ENCODE measurements at regions not wholly inside any gene's neighbourhood (a gene's known extent, or its start where the extent isn't known, plus 50 kb on each side); places are given as distances from the start of the nearest gene placed in this dataset.
"Not testable (repeated sequence)": the region's sequence is repeated elsewhere in the genome, so short reads cannot be mapped to it uniquely, and the experiment has no call there.

GRCh38 chr3:153378366-153378765 is 216.3 kb downstream of the RAP2B start:
- not testable (repeated sequence) for ATAC-seq; H3K9me3 Mint-ChIP-seq; DNase-seq (ENCODE audit: low spot score in 2 of 2); H3K27ac Mint-ChIP-seq; H3K36me3 Mint-ChIP-seq

- DNase-seq (ENCODE audit: low spot score in 2 of 2) (no peak), ATAC-seq (no peak)
- H3K36me3 Mint-ChIP-seq, result no peaks in the 10 kb centered on the region
- H3K27ac Mint-ChIP-seq, result no peak overlapping the region
- peaks cover 0 to 8% of the 10 kb centered on the region in 2 donors for H3K9me3 Mint-ChIP-seq
Measured at GRCh38 chr3:153379516-153379915, 217.5 kb downstream of the RAP2B start.

- DNase-seq (ENCODE audit: low spot score in 2 of 2) (no peak), ATAC-seq (no peak)
Measured at GRCh38 chr3:153385343-153385742, 223.3 kb downstream of the RAP2B start.

GRCh38 chr3:153392363-153392762 is 230.3 kb downstream of the RAP2B start:
- DNase-seq (ENCODE audit: low spot score in 2 of 2) (no peak), ATAC-seq (no peak)
- H3K9me3 Mint-ChIP-seq, result peaks cover 12 to 17% of the 10 kb centered on the region in 2 donors
- H3K27ac Mint-ChIP-seq, result no peak overlapping the region
- H3K36me3 Mint-ChIP-seq, result peaks cover 6 to 23% of the 10 kb centered on the region in 2 donors

More at GRCh38 chr3:153385343-153385742, 223.3 kb downstream of the RAP2B start:
- H3K9me3 Mint-ChIP-seq, result peaks cover 0 to 4% of the 10 kb centered on the region in 2 donors
- no peaks in the 10 kb centered on the region for H3K36me3 Mint-ChIP-seq
- no peak overlapping the region for H3K27ac Mint-ChIP-seq

GRCh38 chr3:153394017-153394416 is 232.0 kb downstream of the RAP2B start:
- Mint-ChIP-seq H3K9me3 (peaks cover 12 to 17% of the 10 kb centered on the region in 2 donors), H3K27ac (no peak overlapping the region), H3K36me3 (peaks cover 6 to 23% of the 10 kb centered on the region in 2 donors)
- ATAC-seq, result no peak
- no peak for DNase-seq (ENCODE audit: low spot score in 2 of 2)

GRCh38 chr3:153396581-153396980 is 234.6 kb downstream of the RAP2B start:
- DNase-seq (ENCODE audit: low spot score in 2 of 2) (no peak), ATAC-seq (no peak)
- Mint-ChIP-seq H3K9me3 (peaks cover 12 to 17% of the 10 kb centered on the region in 2 donors), H3K36me3 (peaks cover 6 to 23% of the 10 kb centered on the region in 2 donors), H3K27ac (no peak overlapping the region)

GRCh38 chr3:153397794-153398193 is 235.8 kb downstream of the RAP2B start:
- no peak for ATAC-seq
- DNase-seq (ENCODE audit: low spot score in 2 of 2), result no peak

GRCh38 chr3:153399636-153400035 is 237.6 kb downstream of the RAP2B start:
- ATAC-seq, result peak; percentile 36 to 61
- Mint-ChIP-seq H3K27ac (no peak overlapping the region), H3K9me3 (no peaks in the 10 kb centered on the region), H3K36me3 (peaks cover 0 to 9% of the 10 kb centered on the region in 2 donors)
- DNase-seq (ENCODE audit: low spot score in 2 of 2), result no peak

More at GRCh38 chr3:153397794-153398193, 235.8 kb downstream of the RAP2B start:
- no peak overlapping the region for H3K27ac Mint-ChIP-seq
- peaks cover 12 to 13% of the 10 kb centered on the region in 2 donors for H3K9me3 Mint-ChIP-seq
- peaks cover 6 to 23% of the 10 kb centered on the region in 2 donors for H3K36me3 Mint-ChIP-seq

- H3K27ac Mint-ChIP-seq, result no peak overlapping the region
- H3K9me3 Mint-ChIP-seq, result no peaks in the 10 kb centered on the region
Measured at GRCh38 chr3:153400641-153401040, 238.6 kb downstream of the RAP2B start.

GRCh38 chr3:153404157-153404556 is 242.1 kb downstream of the RAP2B start:
- no peaks in the 10 kb centered on the region for H3K36me3 Mint-ChIP-seq
- DNase-seq (ENCODE audit: low spot score in 2 of 2) (no peak), ATAC-seq (no peak)
- H3K9me3 Mint-ChIP-seq, result no peaks in the 10 kb centered on the region
- H3K27ac Mint-ChIP-seq, result no peak overlapping the region

More at GRCh38 chr3:153400641-153401040, 238.6 kb downstream of the RAP2B start:
- ATAC-seq (no peak), DNase-seq (ENCODE audit: low spot score in 2 of 2) (no peak)
- H3K36me3 Mint-ChIP-seq, result peaks cover 0 to 7% of the 10 kb centered on the region in 2 donors

GRCh38 chr3:153405320-153405719 is 243.3 kb downstream of the RAP2B start:
- not testable (repeated sequence) for H3K36me3 Mint-ChIP-seq; DNase-seq (ENCODE audit: low spot score in 2 of 2); ATAC-seq; H3K27ac Mint-ChIP-seq; H3K9me3 Mint-ChIP-seq

GRCh38 chr3:153410517-153410916 is 248.5 kb downstream of the RAP2B start:
- Mint-ChIP-seq H3K9me3 (no peaks in the 10 kb centered on the region), H3K36me3 (no peaks in the 10 kb centered on the region), H3K27ac (no peak overlapping the region)
- DNase-seq (ENCODE audit: low spot score in 2 of 2) (no peak), ATAC-seq (no peak)

- Mint-ChIP-seq H3K36me3 (peaks cover 10 to 21% of the 10 kb centered on the region in 2 donors), H3K27ac (no peak overlapping the region), H3K9me3 (peaks cover 18 to 20% of the 10 kb centered on the region in 2 donors)
- DNase-seq (ENCODE audit: low spot score in 2 of 2) (no peak), ATAC-seq (no peak)
Measured at GRCh38 chr3:153414982-153415381, 253.0 kb downstream of the RAP2B start.

GRCh38 chr3:153422314-153422713 is 260.3 kb downstream of the RAP2B start:
- DNase-seq (ENCODE audit: low spot score in 2 of 2) (no peak), ATAC-seq (no peak)
- Mint-ChIP-seq H3K9me3 (peaks cover 45% of the 10 kb centered on the region in 2 donors), H3K36me3 (peaks cover 37 to 45% of the 10 kb centered on the region in 2 donors), H3K27ac (no peak overlapping the region)

GRCh38 chr3:153423820-153424219 is 261.8 kb downstream of the RAP2B start:
- not testable (repeated sequence) for ATAC-seq; DNase-seq (ENCODE audit: low spot score in 2 of 2); H3K27ac Mint-ChIP-seq
- peaks cover 34 to 36% of the 10 kb centered on the region in 2 donors for H3K36me3 Mint-ChIP-seq
- peaks cover 35 to 40% of the 10 kb centered on the region in 2 donors for H3K9me3 Mint-ChIP-seq

GRCh38 chr3:153426344-153426743 is 264.3 kb downstream of the RAP2B start:
- Mint-ChIP-seq H3K9me3 (peaks cover 23 to 27% of the 10 kb centered on the region in 2 donors), H3K36me3 (peaks cover 24 to 27% of the 10 kb centered on the region in 2 donors), H3K27ac (no peak overlapping the region)
- ATAC-seq, result no peak
- DNase-seq (ENCODE audit: low spot score in 2 of 2), result no peak

- peaks cover 24 to 27% of the 10 kb centered on the region in 2 donors for H3K36me3 Mint-ChIP-seq
- ATAC-seq, result no peak
Measured at GRCh38 chr3:153426803-153427202, 264.8 kb downstream of the RAP2B start.

GRCh38 chr3:153429821-153430220 is 267.8 kb downstream of the RAP2B start:
- Mint-ChIP-seq H3K36me3 (no peaks in the 10 kb centered on the region), H3K27ac (no peak overlapping the region), H3K9me3 (peaks cover 5 to 6% of the 10 kb centered on the region in 2 donors)
- ATAC-seq (no peak), DNase-seq (ENCODE audit: low spot score in 2 of 2) (no peak)

More at GRCh38 chr3:153426803-153427202, 264.8 kb downstream of the RAP2B start:
- Mint-ChIP-seq H3K27ac (no peak overlapping the region), H3K9me3 (peaks cover 23 to 27% of the 10 kb centered on the region in 2 donors)
- DNase-seq (ENCODE audit: low spot score in 2 of 2), result no peak
